Thyroid gland (tissue), 4 donors: ENCODE measurements at regions not wholly inside any gene's neighbourhood (a gene's known extent, or its start where the extent isn't known, plus 50 kb on each side); places are given as distances from the start of the nearest gene placed in this dataset.

Experiments used
- DNase-seq, 2 donors: peaks; one replicate each; pipeline ENCODE4 v3.0.0-alpha.2; 2019
- H3K27ac ChIP-seq, 3 donors: fragments of 200-600 bp; sonication (generic); 1 replicate in 2 of 3; 2 replicates in 1 of 3; pipeline ENCODE4 v1.5.1; 2016 to 2019; ENCODE audit warnings: mild to moderate bottlenecking in 1 of 3, moderate library complexity in 1 of 3
- H3K27me3 ChIP-seq: fragments of 200-600 bp; sonication (generic); one replicate; pipeline ENCODE4 v1.5.1; 2019
- H3K36me3 ChIP-seq, 2 donors: fragments of 200-600 bp; sonication (generic); one replicate each; pipeline ENCODE4 v1.5.1; 2016 to 2019
- H3K4me1 ChIP-seq, 2 donors: fragments of 200-600 bp; sonication (generic); one replicate each; pipeline ENCODE4 v1.5.1; 2017 to 2019
- H3K4me3 ChIP-seq, 3 donors: fragments of 200-600 bp; sonication (generic); replicated peaks in 1 of 3; 1 replicate in 2 of 3; 2 replicates in 1 of 3; pipeline ENCODE4 v1.5.1; 2016; ENCODE audit warnings: mild to moderate bottlenecking in 1 of 3
- H3K9me3 ChIP-seq: fragments of 200-600 bp; sonication (generic); one replicate; pipeline ENCODE4 v1.5.1; 2017
- CTCF ChIP-seq, 6 experiments: fragments of 200-600 bp in 3 of 6; fragments of 450-650 bp in 3 of 6; sonication (generic) in 3 of 6; IDR thresholded peaks; one replicate each; pipeline ENCODE4 v1.5.1; 2016 to 2019; ENCODE audit warnings: antibody characterized with exemption in 6 of 6, mild to moderate bottlenecking in 2 of 6, inconsistent platforms in 1 of 6, moderate library complexity in 1 of 6
- POLR2A ChIP-seq, 2 donors: fragments of 450-650 bp; IDR thresholded peaks; one replicate each; pipeline ENCODE4 v1.6.1; 2017; ENCODE audit warnings: antibody characterized with exemption in 2 of 2, mild to moderate bottlenecking in 2 of 2, moderate library complexity in 1 of 2
- WGBS, 2 donors: methylation state at CpG; one replicate each; pipeline ENCODE4 v1.1.5; 2017; 5-methylcytosine and 5-hydroxymethylcytosine counted together
- intact Hi-C: fragments of 100-400 bp; cut with DNase I; formaldehyde crosslinking; loops from one replicate; pipeline ENCODE4 v1.15.1; 2023

- Histone ChIP-seq H3K27ac (no peak overlapping the region), H3K4me1 (no peaks in the 10 kb centered on the region), H3K9me3 (no peaks in the 10 kb centered on the region), H3K4me3 (no peak overlapping the region), H3K36me3 (no peaks in the 10 kb centered on the region), H3K27me3 (no peaks in the 10 kb centered on the region)
- intact Hi-C loops: no loop called here
- WGBS, 2 donors: 78 to 87% methylated on average over 3 of the region's 3 CpGs
- DNase-seq: no peak
- no peak for TF ChIP-seq POLR2A (IDR thresholded peaks at IDR 0.05)
- no peak for TF ChIP-seq CTCF (IDR thresholded peaks at IDR 0.05)
These were observed 367.4 kb downstream of the IL20RB start for GRCh38 chr3:137325170-137325569.

DNA sequence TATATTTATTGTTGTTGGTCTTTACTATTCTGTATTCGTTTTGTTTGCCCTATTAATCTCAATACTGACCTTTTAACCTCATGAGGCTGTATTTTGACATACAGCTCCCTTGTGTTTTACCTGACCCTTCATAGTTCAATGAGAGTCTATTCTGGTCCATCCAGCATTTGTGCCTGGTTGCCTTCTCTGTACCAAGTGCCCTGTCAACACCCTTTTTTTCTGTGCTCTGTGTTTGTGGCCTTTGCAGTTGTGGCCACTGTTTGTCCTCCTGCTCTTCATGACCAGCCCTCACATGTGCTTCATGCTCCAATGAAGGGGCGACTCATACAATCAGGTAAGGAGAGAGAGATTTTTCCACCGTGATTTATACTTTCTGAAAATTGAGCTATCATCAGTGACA, 368.2 kb downstream of the IL20RB start:
- Histone ChIP-seq H3K27me3 (no peaks in the 10 kb centered on the region), H3K27ac (no peak overlapping the region), H3K9me3 (no peaks in the 10 kb centered on the region), H3K36me3 (no peaks in the 10 kb centered on the region), H3K4me3 (no peak overlapping the region), H3K4me1 (no peaks in the 10 kb centered on the region)
- no peak for TF ChIP-seq CTCF (IDR thresholded peaks at IDR 0.05)
- no peak for TF ChIP-seq POLR2A (IDR thresholded peaks at IDR 0.05)
- intact Hi-C loops: no loop called here
- DNase-seq: no peak
- WGBS, 2 donors: 73 to 77% methylated on average over 3 of the region's 3 CpGs

GRCh38 chr3:137329594-137329993, 371.8 kb downstream of the IL20RB start:
- Histone ChIP-seq H3K36me3 (no peaks in the 10 kb centered on the region), H3K27me3 (no peaks in the 10 kb centered on the region), H3K4me1 (no peaks in the 10 kb centered on the region), H3K27ac (no peak overlapping the region), H3K9me3 (no peaks in the 10 kb centered on the region), H3K4me3 (no peak overlapping the region)
- TF ChIP-seq CTCF (IDR thresholded peaks at IDR 0.05): no peak
- TF ChIP-seq POLR2A (IDR thresholded peaks at IDR 0.05): no peak
- DNase-seq: no peak
- intact Hi-C loops: no loop called here
- WGBS, 2 donors: 68 to 73% methylated on average over 5 of the region's 5 CpGs

- 83 to 86% methylated on average over 3 of the region's 3 CpGs for WGBS, 2 donors
- H3K27me3 ChIP-seq: no peaks in the 10 kb centered on the region
- DNase-seq: no peak
- no peaks in the 10 kb centered on the region for H3K4me1 ChIP-seq
- H3K36me3 ChIP-seq: no peaks in the 10 kb centered on the region
- intact Hi-C loops: no loop called here
- H3K9me3 ChIP-seq: no peaks in the 10 kb centered on the region
- H3K27ac ChIP-seq: no peak overlapping the region
- H3K4me3 ChIP-seq: no peak overlapping the region
- TF ChIP-seq CTCF (IDR thresholded peaks at IDR 0.05): no peak
These were observed 372.5 kb downstream of the IL20RB start for GRCh38 chr3:137330246-137330645.

DNA sequence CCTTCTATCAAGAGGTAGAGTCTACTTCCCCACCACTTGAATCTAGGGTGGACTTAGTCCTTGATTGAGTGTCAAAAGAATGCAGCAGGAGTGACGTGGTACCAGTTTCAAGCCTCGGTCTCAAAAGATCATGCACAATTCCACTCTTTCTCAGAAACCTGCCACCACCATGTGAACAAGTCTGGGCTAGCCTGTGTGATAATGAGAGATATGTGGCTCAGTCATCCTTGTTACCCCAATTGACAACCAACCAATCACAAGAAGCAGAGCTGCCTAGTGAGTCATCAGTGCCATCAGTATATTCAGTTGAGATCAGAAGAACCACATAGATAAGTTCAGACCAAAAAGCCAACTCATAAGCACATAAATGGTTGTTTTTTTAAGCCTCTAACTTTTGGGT, 374.5 kb downstream of the IL20RB start:
- H3K4me3 ChIP-seq: no peak overlapping the region
- no peaks in the 10 kb centered on the region for H3K9me3 ChIP-seq
- intact Hi-C loops: no loop called here
- no peak for TF ChIP-seq CTCF (IDR thresholded peaks at IDR 0.05)
- no peak for TF ChIP-seq POLR2A (IDR thresholded peaks at IDR 0.05)
- DNase-seq: no peak
- no peaks in the 10 kb centered on the region for H3K27me3 ChIP-seq
- 57 to 76% methylated on average over 2 of the region's 2 CpGs for WGBS, 2 donors
- no peaks in the 10 kb centered on the region for H3K4me1 ChIP-seq
- no peaks in the 10 kb centered on the region for H3K36me3 ChIP-seq
- H3K27ac ChIP-seq: no peak overlapping the region
